Astrocyte of the spinal cord (primary cell): ENCODE measurements at regions not wholly inside any gene's neighbourhood (a gene's known extent, or its start where the extent isn't known, plus 50 kb on each side); places are given as distances from the start of the nearest gene placed in this dataset.

Experiments used
- DNase-seq: peaks from one replicate; pipeline ENCODE4 v3.0.0; 2011; ENCODE audit warnings: low read depth, low spot score
- H3K4me3 ChIP-seq: 2 replicates; pipeline ENCODE4 v1.5.1; 2011; ENCODE audit warnings: low read depth, mild to moderate bottlenecking, low read length, moderate library complexity
- CTCF ChIP-seq: IDR thresholded peaks from 2 replicates; pipeline ENCODE4 v1.5.1; 2012; ENCODE audit warnings: low read depth, mild to moderate bottlenecking, low read length, inconsistent platforms
- in situ Hi-C: cut with HindIII; loops from 2 replicates; pipeline ENCODE4 v1.10.0; 2017; ENCODE audit warnings: low sequenced_read_pairs

GRCh38 chr4:162557516-162558106, 393.8 kb upstream of the FSTL5 start:
- no peak overlapping the region for H3K4me3 ChIP-seq
- in situ Hi-C loops = no loop called here
- no peak for TF ChIP-seq CTCF
- no peak for DNase-seq

- in situ Hi-C loops = no loop called here
- H3K4me3 ChIP-seq = no peak overlapping the region
- no peak for DNase-seq
- no peak for TF ChIP-seq CTCF
Observed at GRCh38 chr4:162535121-162535520, 371.3 kb upstream of the FSTL5 start.

- in situ Hi-C loops = no loop called here
- TF ChIP-seq CTCF = no peak
- DNase-seq = peak; percentile 17
- H3K4me3 ChIP-seq = no peak overlapping the region
Observed at GRCh38 chr4:162523171-162523570, 359.4 kb upstream of the FSTL5 start.

GRCh38 chr4:162522724-162523123, 358.9 kb upstream of the FSTL5 start:
- in situ Hi-C loops = no loop called here
- no peak for TF ChIP-seq CTCF
- H3K4me3 ChIP-seq = no peak overlapping the region
- DNase-seq = no peak

GRCh38 chr4:162510937-162511336, 347.1 kb upstream of the FSTL5 start:
- in situ Hi-C loops = no loop called here
- TF ChIP-seq CTCF = no peak
- DNase-seq = no peak
- H3K4me3 ChIP-seq = no peak overlapping the region

GRCh38 chr4:162510115-162510514, 346.3 kb upstream of the FSTL5 start:
- no peak for DNase-seq
- in situ Hi-C loops = no loop called here
- TF ChIP-seq CTCF = no peak

GRCh38 chr4:162509333-162509732, 345.5 kb upstream of the FSTL5 start:
- no peak overlapping the region for H3K4me3 ChIP-seq
- TF ChIP-seq CTCF = no peak
- DNase-seq = no peak
- in situ Hi-C loops = no loop called here

More at GRCh38 chr4:162510115-162510514, 346.3 kb upstream of the FSTL5 start:
- H3K4me3 ChIP-seq = no peak overlapping the region
